Activated CD8-positive, alpha-beta memory T cell treated with anti-CD3 and anti-CD28 coated beads, Interleukin-2, amount 10 ng/mL, durations not matched to agents 7 days and 5 days (primary cell): ENCODE measurements at regions not wholly inside any gene's neighbourhood (a gene's known extent, or its start where the extent isn't known, plus 50 kb on each side); places are given as distances from the start of the nearest gene placed in this dataset.
A peak's percentile ranks its signal among the peaks of the same experiment; 100 is the strongest.

Experiments used
- ATAC-seq: fragments of 150-1000 bp; cut with Tn5 transposase; one replicate; pipeline ENCODE4 v1.10.0; 2021; ENCODE audit warnings: moderate library complexity
- CTCF ChIA-PET: fragments of 350-600 bp; sonication (Branson Sonifier 250); formaldehyde crosslinking; loops from one replicate; lab custom pipeline; 2021; ENCODE audit warnings: antibody characterized with exemption; lab: Charles Lee
- DNase-seq: peaks from one replicate; pipeline ENCODE4 v3.0.0-alpha.2; 2020
- H3K27ac Mint-ChIP-seq: one replicate; pipeline ENCODE4 v1.8.0; 2021; ENCODE audit warnings: mild to moderate bottlenecking, mixed read lengths
- H3K27me3 Mint-ChIP-seq: one replicate; pipeline ENCODE4 v1.8.0; 2021; ENCODE audit warnings: mixed read lengths
- H3K36me3 Mint-ChIP-seq: one replicate; pipeline ENCODE4 v1.8.0; 2021; ENCODE audit warnings: mild to moderate bottlenecking, mixed read lengths
- H3K4me1 Mint-ChIP-seq: one replicate; pipeline ENCODE4 v1.8.0; 2021; ENCODE audit warnings: mixed read lengths
- H3K4me3 Mint-ChIP-seq: one replicate; pipeline ENCODE4 v1.8.0; 2021; ENCODE audit warnings: mild to moderate bottlenecking, moderate library complexity, mixed read lengths
- H3K9me3 Mint-ChIP-seq: one replicate; pipeline ENCODE4 v1.8.0; 2022; ENCODE audit warnings: low read depth, mixed read lengths

GRCh38 chr14:66152302-66152701 is 333.9 kb upstream of the CCDC196 start:
- Mint-ChIP-seq H3K9me3 (no peaks in the 10 kb centered on the region), H3K4me3 (no peak overlapping the region), H3K27me3 (peaks cover 17% of the 10 kb centered on the region), H3K27ac (no peak overlapping the region), H3K36me3 (no peaks in the 10 kb centered on the region), H3K4me1 (no peaks in the 10 kb centered on the region)
- ATAC-seq (no peak), DNase-seq (no peak)
- CTCF ChIA-PET = no interaction called here

- CTCF ChIA-PET = no interaction called here
- Mint-ChIP-seq H3K36me3 (no peaks in the 10 kb centered on the region), H3K27ac (no peak overlapping the region), H3K4me3 (no peak overlapping the region), H3K4me1 (no peaks in the 10 kb centered on the region), H3K27me3 (peaks cover 12% of the 10 kb centered on the region), H3K9me3 (no peaks in the 10 kb centered on the region)
- DNase-seq (no peak), ATAC-seq (no peak)
These were observed 333.4 kb upstream of the CCDC196 start for GRCh38 chr14:66152747-66153146.

- Mint-ChIP-seq H3K27ac (no peak overlapping the region), H3K36me3 (no peaks in the 10 kb centered on the region), H3K27me3 (peaks cover 35% of the 10 kb centered on the region), H3K4me1 (no peaks in the 10 kb centered on the region), H3K9me3 (no peaks in the 10 kb centered on the region), H3K4me3 (no peak overlapping the region)
- CTCF ChIA-PET = no interaction called here
- ATAC-seq = no peak
- no peak for DNase-seq
These were observed 323.1 kb upstream of the CCDC196 start for GRCh38 chr14:66163023-66163422.

- H3K9me3 Mint-ChIP-seq = no peaks in the 10 kb centered on the region
- no peak overlapping the region for H3K4me3 Mint-ChIP-seq
- no peaks in the 10 kb centered on the region for H3K36me3 Mint-ChIP-seq
- ATAC-seq (no peak), DNase-seq (no peak)
- CTCF ChIA-PET = no interaction called here
- H3K27ac Mint-ChIP-seq = no peak overlapping the region
- H3K27me3 Mint-ChIP-seq = peaks cover 43% of the 10 kb centered on the region
- H3K4me1 Mint-ChIP-seq = no peaks in the 10 kb centered on the region
These were observed 320.8 kb upstream of the CCDC196 start for GRCh38 chr14:66165337-66165736.

- Mint-ChIP-seq H3K9me3 (no peaks in the 10 kb centered on the region), H3K4me1 (no peaks in the 10 kb centered on the region)
- CTCF ChIA-PET = no interaction called here
These were observed 311.7 kb upstream of the CCDC196 start for GRCh38 chr14:66174453-66174891.

GRCh38 chr14:66177935-66178334 is 308.2 kb upstream of the CCDC196 start:
- H3K36me3 Mint-ChIP-seq = no peaks in the 10 kb centered on the region
- H3K4me1 Mint-ChIP-seq = no peaks in the 10 kb centered on the region
- H3K4me3 Mint-ChIP-seq = no peak overlapping the region
- no peak overlapping the region for H3K27ac Mint-ChIP-seq
- CTCF ChIA-PET = no interaction called here
- no peak for ATAC-seq
- peaks cover 23% of the 10 kb centered on the region for H3K27me3 Mint-ChIP-seq
- no peaks in the 10 kb centered on the region for H3K9me3 Mint-ChIP-seq
- no peak for DNase-seq

More at GRCh38 chr14:66174453-66174891, 311.7 kb upstream of the CCDC196 start:
- no peak overlapping the region for H3K4me3 Mint-ChIP-seq
- DNase-seq (no peak), ATAC-seq (no peak)
- H3K27me3 Mint-ChIP-seq = peaks cover 43% of the 10 kb centered on the region
- H3K27ac Mint-ChIP-seq = no peak overlapping the region
- no peaks in the 10 kb centered on the region for H3K36me3 Mint-ChIP-seq

GRCh38 chr14:66196670-66197069 is 289.5 kb upstream of the CCDC196 start:
- no peak for ATAC-seq

GRCh38 chr14:66197276-66197675 is 288.9 kb upstream of the CCDC196 start:
- Mint-ChIP-seq H3K4me3 (no peak overlapping the region), H3K27me3 (peaks cover 5% of the 10 kb centered on the region), H3K9me3 (no peaks in the 10 kb centered on the region), H3K27ac (no peak overlapping the region), H3K4me1 (no peaks in the 10 kb centered on the region), H3K36me3 (no peaks in the 10 kb centered on the region)
- DNase-seq (no peak), ATAC-seq (no peak)
- CTCF ChIA-PET = no interaction called here

More at GRCh38 chr14:66196670-66197069, 289.5 kb upstream of the CCDC196 start:
- H3K4me3 Mint-ChIP-seq = no peak overlapping the region
- no peak overlapping the region for H3K27ac Mint-ChIP-seq
- no peaks in the 10 kb centered on the region for H3K4me1 Mint-ChIP-seq
- H3K36me3 Mint-ChIP-seq = no peaks in the 10 kb centered on the region
- CTCF ChIA-PET = no interaction called here
- H3K27me3 Mint-ChIP-seq = peaks cover 5% of the 10 kb centered on the region
- no peaks in the 10 kb centered on the region for H3K9me3 Mint-ChIP-seq
- DNase-seq = no peak

GRCh38 chr14:66206554-66206953 is 279.6 kb upstream of the CCDC196 start:
- H3K4me1 Mint-ChIP-seq = no peaks in the 10 kb centered on the region
- H3K9me3 Mint-ChIP-seq = peaks cover 9% of the 10 kb centered on the region
- no peak overlapping the region for H3K4me3 Mint-ChIP-seq
- ATAC-seq = no peak
- no peak overlapping the region for H3K27ac Mint-ChIP-seq
- DNase-seq = no peak
- no peaks in the 10 kb centered on the region for H3K36me3 Mint-ChIP-seq
- peaks cover 1% of the 10 kb centered on the region for H3K27me3 Mint-ChIP-seq
- CTCF ChIA-PET = no interaction called here

GRCh38 chr14:66216763-66217162 is 269.4 kb upstream of the CCDC196 start:
- CTCF ChIA-PET = no interaction called here
- no peaks in the 10 kb centered on the region for H3K27me3 Mint-ChIP-seq
- ATAC-seq (no peak), DNase-seq (no peak)
- no peak overlapping the region for H3K27ac Mint-ChIP-seq
- H3K36me3 Mint-ChIP-seq = no peaks in the 10 kb centered on the region
- peaks cover 3% of the 10 kb centered on the region for H3K9me3 Mint-ChIP-seq
- H3K4me1 Mint-ChIP-seq = no peaks in the 10 kb centered on the region
- no peak overlapping the region for H3K4me3 Mint-ChIP-seq

- Mint-ChIP-seq H3K27ac (no peak overlapping the region), H3K4me3 (no peak overlapping the region), H3K4me1 (no peaks in the 10 kb centered on the region), H3K9me3 (peaks cover 3% of the 10 kb centered on the region), H3K36me3 (no peaks in the 10 kb centered on the region), H3K27me3 (peaks cover 7% of the 10 kb centered on the region)
- no peak for ATAC-seq
- DNase-seq = no peak
- CTCF ChIA-PET = no interaction called here
These were observed 266.3 kb upstream of the CCDC196 start for GRCh38 chr14:66219886-66220285.

GRCh38 chr14:66224492-66225178 is 261.5 kb upstream of the CCDC196 start:
- H3K27ac Mint-ChIP-seq = no peak overlapping the region
- DNase-seq (no peak), ATAC-seq (no peak)
- peaks cover 7% of the 10 kb centered on the region for H3K27me3 Mint-ChIP-seq
- H3K9me3 Mint-ChIP-seq = no peaks in the 10 kb centered on the region
- CTCF ChIA-PET = no interaction called here
- peaks cover 7% of the 10 kb centered on the region for H3K4me1 Mint-ChIP-seq
- H3K36me3 Mint-ChIP-seq = no peaks in the 10 kb centered on the region
- H3K4me3 Mint-ChIP-seq = no peak overlapping the region

- CTCF ChIA-PET = no interaction called here
- Mint-ChIP-seq H3K27me3 (peaks cover 9% of the 10 kb centered on the region), H3K9me3 (peaks cover under 1% of the 10 kb centered on the region), H3K4me3 (no peak overlapping the region), H3K27ac (no peak overlapping the region), H3K4me1 (peaks cover 7% of the 10 kb centered on the region), H3K36me3 (no peaks in the 10 kb centered on the region)
- ATAC-seq (no peak), DNase-seq (no peak)
These were observed 260.8 kb upstream of the CCDC196 start for GRCh38 chr14:66225337-66225736.

GRCh38 chr14:66228267-66228970 is 257.8 kb upstream of the CCDC196 start:
- Mint-ChIP-seq H3K4me3 (no peak overlapping the region), H3K27me3 (peaks cover 19% of the 10 kb centered on the region), H3K4me1 (peaks cover 7% of the 10 kb centered on the region), H3K9me3 (peaks cover 3% of the 10 kb centered on the region), H3K36me3 (peaks cover 2% of the 10 kb centered on the region), H3K27ac (no peak overlapping the region)
- CTCF ChIA-PET = no interaction called here
- ATAC-seq (peak; percentile 51), DNase-seq (peak; percentile 41)
